T47D (cell line): ENCODE measurements at regions not wholly inside any gene's neighbourhood (a gene's known extent, or its start where the extent isn't known, plus 50 kb on each side); places are given as distances from the start of the nearest gene placed in this dataset.
A peak's percentile ranks its signal among the peaks of the same experiment; 100 is the strongest.

Source experiments
- DNase-seq, 2 experiments: peaks; one replicate each; pipeline versions ENCODE4 v3.0.0 to v3.0.0-alpha.2; 2011 to 2012; ENCODE audit warnings: low read depth in 1 of 2, low spot score in 1 of 2
- JUND ChIP-seq: IDR thresholded peaks from 2 replicates; pipeline ENCODE4 v1.6.1; 2012; ENCODE audit warnings: low read depth
- in situ Hi-C: cut with HindIII; loops from 2 replicates; pipeline ENCODE4 v1.10.0; 2016; ENCODE audit warnings: low sequenced_read_pairs, low pct_unique_long_range_greater_than_20kb

GRCh38 chr11:106271686-106272085 lies 194.2 kb downstream of the AASDHPPT start:
- in situ Hi-C loops: no loop called here
- DNase-seq: no peak
- no peak for TF ChIP-seq JUND

GRCh38 chr11:106275151-106275550 lies 197.7 kb downstream of the AASDHPPT start:
- TF ChIP-seq JUND: no peak
- no peak for DNase-seq
- in situ Hi-C loops: no loop called here

- no peak for TF ChIP-seq JUND
- DNase-seq: no peak
Measured at GRCh38 chr11:106276126-106276525, 198.7 kb downstream of the AASDHPPT start.

DNA sequence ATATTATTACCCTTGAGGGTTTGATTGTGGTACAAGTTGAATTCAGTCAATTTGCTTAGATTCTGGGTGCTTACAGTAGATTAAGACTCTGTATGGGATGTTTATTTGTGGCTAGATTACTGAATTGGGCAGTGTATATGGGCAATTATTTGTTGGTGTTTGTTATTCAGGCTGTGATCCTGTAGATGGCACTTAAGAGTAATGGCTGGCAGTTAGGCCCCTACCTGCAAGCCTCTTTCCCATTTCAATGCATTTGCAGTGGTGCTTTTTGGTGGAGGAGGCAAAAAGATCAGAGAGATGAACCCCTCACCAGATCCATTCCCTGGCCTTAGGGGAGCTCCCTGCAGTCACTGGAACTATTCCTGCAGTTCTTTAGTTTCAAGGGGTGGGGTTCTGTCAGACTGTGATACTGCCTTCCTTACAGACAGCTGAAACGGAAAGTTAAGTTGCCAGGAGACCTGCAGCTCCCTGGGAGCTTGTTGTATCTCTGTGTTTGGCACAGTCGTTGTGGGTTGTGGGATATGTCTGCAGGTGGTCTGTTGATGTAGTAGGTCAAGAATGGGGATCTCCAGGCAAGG lies 199.5 kb downstream of the AASDHPPT start:
- in situ Hi-C loops: no loop called here
- TF ChIP-seq JUND: no peak
- peak in 1 of 2 experiments; percentile 46 for DNase-seq

More at GRCh38 chr11:106276126-106276525, 198.7 kb downstream of the AASDHPPT start:
- in situ Hi-C loops: no loop called here

GRCh38 chr11:106277484-106277883 lies 200.0 kb downstream of the AASDHPPT start:
- TF ChIP-seq JUND: no peak
- in situ Hi-C loops: no loop called here
- DNase-seq: no peak

- in situ Hi-C loops: no loop called here
- no peak for DNase-seq
- no peak for TF ChIP-seq JUND
Measured at GRCh38 chr11:106278391-106278790, 200.9 kb downstream of the AASDHPPT start.

GRCh38 chr11:106280036-106280435 lies 202.6 kb downstream of the AASDHPPT start:
- in situ Hi-C loops: no loop called here
- TF ChIP-seq JUND: no peak
- DNase-seq: no peak

DNA sequence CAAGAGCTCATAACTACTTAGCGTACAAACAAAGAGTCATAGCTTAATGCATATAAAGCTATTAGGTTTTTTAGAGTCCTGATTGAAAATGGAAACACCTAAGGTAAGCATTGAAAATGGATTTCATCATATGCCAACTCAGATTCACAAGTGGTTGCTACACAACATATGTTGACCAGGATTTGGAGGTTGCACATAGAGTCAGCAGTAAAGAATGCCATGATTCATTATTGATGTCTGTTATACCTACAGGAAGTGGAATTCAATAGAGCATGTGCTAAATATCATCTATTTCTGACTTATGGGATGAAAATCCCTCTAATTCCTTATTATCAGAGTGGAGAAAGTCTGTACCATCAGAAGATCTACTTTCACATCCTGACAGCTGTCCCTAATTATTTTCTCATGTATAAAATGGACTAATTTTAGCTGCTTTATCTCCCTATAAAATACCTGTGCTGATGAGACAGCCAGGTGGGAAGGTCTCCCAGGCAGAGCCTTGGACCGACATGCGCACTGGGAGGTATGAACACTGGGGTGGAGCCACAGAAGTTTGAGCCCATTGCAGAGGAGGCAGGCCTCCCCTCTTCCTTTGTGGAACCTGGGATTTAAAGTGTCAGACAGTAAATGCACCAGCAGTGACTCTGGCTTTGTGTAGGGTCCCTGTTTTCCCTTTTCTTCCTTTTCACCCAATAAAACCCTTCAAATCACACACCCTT lies 204.2 kb downstream of the AASDHPPT start:
- no peak for TF ChIP-seq JUND

GRCh38 chr11:106286881-106287504 lies 209.5 kb downstream of the AASDHPPT start:
- in situ Hi-C loops: no loop called here
- no peak for TF ChIP-seq JUND
- DNase-seq: no peak

More for the DNA sequence above, 204.2 kb downstream of the AASDHPPT start:
- DNase-seq: peak in 1 of 2 experiments; percentile 33
- in situ Hi-C loops: no loop called here

DNA sequence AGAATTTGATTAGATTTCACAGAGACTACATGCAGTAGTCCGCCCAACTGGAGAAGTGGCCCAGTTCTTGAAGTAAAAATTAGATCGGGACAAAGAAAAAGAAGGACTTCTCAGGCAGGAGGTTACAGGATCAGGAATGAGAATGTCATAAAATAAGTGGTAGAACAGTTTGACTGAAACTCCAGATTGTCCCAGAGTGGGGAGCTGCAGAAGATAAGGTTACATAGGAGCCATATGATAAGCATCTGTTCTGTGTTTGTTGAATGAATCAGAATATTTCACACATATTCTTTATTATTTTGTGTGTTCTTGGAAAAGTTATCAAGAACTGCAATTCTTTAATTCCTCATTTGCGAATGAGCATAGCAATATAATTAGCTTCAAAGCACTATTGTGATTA lies 210.6 kb downstream of the AASDHPPT start:
- no peak for TF ChIP-seq JUND
- in situ Hi-C loops: no loop called here
- DNase-seq: no peak

- no peak for DNase-seq
- in situ Hi-C loops: no loop called here
- no peak for TF ChIP-seq JUND
Measured at GRCh38 chr11:106288822-106289387, 211.4 kb downstream of the AASDHPPT start.

DNA sequence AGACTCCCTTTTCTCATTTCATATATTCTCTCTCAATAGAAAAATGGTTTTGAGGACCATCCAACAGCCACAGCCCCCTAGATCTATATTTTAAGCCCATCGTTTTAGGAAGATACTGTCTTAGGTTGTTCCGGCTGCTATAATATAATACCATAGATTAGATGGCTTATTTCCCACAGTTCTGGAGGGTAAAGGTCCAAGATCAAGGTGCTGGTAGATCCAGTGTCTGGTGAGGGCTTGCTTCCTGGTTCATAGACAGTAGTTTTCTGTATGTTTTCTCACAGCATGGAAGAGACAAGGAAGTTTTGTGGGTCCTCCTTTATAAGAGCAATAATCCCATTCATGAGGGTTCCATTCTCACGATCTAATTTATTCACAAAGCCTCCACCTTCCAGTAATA lies 215.1 kb downstream of the AASDHPPT start:
- no peak for TF ChIP-seq JUND
- DNase-seq: no peak
- in situ Hi-C loops: no loop called here

- in situ Hi-C loops: no loop called here
- no peak for DNase-seq
- no peak for TF ChIP-seq JUND
Measured at GRCh38 chr11:106295974-106296373, 218.5 kb downstream of the AASDHPPT start.

DNA sequence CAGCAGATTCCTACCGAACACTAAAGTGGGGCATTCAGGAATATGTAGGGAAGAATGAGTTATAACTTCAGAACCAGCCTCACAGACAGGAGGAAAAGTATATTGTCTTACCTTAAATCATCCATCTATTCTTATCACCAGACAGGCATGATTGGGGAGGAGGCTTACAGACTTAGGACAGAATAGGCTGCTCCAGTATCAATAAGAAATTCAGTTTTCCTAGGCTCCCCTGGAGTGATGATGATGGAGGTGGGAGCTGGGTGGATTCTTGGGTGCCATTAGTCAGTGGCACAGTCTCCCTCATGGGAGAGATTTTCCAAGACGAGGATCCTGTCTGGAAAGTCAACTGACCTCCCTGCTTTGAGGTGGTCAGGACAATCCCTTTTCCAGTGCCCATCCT lies 225.0 kb downstream of the AASDHPPT start:
- no peak for TF ChIP-seq JUND
- DNase-seq: no peak
- in situ Hi-C loops: no loop called here
